K562 (cell line): ENCODE measurements at regions not wholly inside any gene's neighbourhood (a gene's known extent, or its start where the extent isn't known, plus 50 kb on each side); places are given as distances from the start of the nearest gene placed in this dataset.

ENCODE experiments used
- BCOR ChIP-seq: fragments of 450-650 bp; IDR thresholded peaks from 2 replicates; pipeline ENCODE4 v1.6.1; 2016
- CEBPB ChIP-seq: fragments of 450-650 bp; IDR thresholded peaks from 2 replicates; pipeline ENCODE4 v1.6.1; 2016; ENCODE audit warnings: missing genetic modification characterization, missing compliant biosample characterization
- E2F3 ChIP-seq: fragments of 250-450 bp; sonication (Bioruptor Pico); IDR thresholded peaks from 2 replicates; pipeline ENCODE4 v1.4.0; 2020; ENCODE audit warnings: mild to moderate bottlenecking
- ELF4 ChIP-seq: fragments of 450-650 bp; formaldehyde crosslinking; IDR thresholded peaks from 2 replicates; pipeline ENCODE4 v1.4.0; 2022; ENCODE audit warnings: missing genetic modification characterization
- EP400 ChIP-seq: fragments of 450-650 bp; IDR thresholded peaks from 2 replicates; pipeline ENCODE4 v1.6.1; 2017; ENCODE audit warnings: antibody characterized with exemption, mild to moderate bottlenecking, moderate library complexity
- ETV1 ChIP-seq: fragments of 450-650 bp; conservative IDR thresholded peaks from 2 replicates; pipeline ENCODE4 v1.6.1; 2016; ENCODE audit warnings: missing genetic modification characterization, control low read depth, low read depth, missing compliant biosample characterization
- GATA2 ChIP-seq: sonication (generic); formaldehyde crosslinking; IDR thresholded peaks from 2 replicates; pipeline ENCODE4 v1.4.0; 2020; ENCODE audit warnings: mild to moderate bottlenecking, missing genetic modification reagents
- HDAC1 ChIP-seq, 2 experiments: fragments of 450-650 bp; IDR thresholded peaks; 2 replicates each; pipeline ENCODE4 v1.6.1; 2016 to 2017; ENCODE audit warnings: inconsistent platforms in 1 of 2, mild to moderate bottlenecking in 1 of 2, moderate library complexity in 1 of 2
- HLTF ChIP-seq: fragments of 450-650 bp; IDR thresholded peaks from 2 replicates; pipeline ENCODE4 v1.6.1; 2016
- KDM5B ChIP-seq: fragments of 200-600 bp; sonication (generic); IDR thresholded peaks from 2 replicates; pipeline ENCODE4 v1.6.1; 2012; ENCODE audit warnings: low read depth, mild to moderate bottlenecking, moderate library complexity, low read length, control low read depth, inconsistent platforms; ENCODE audit not compliant: insufficient replicate concordance
- MCM3 ChIP-seq: fragments of 450-650 bp; IDR thresholded peaks from 2 replicates; pipeline ENCODE4 v1.6.1; 2016
- MTA1 ChIP-seq: fragments of 450-650 bp; IDR thresholded peaks from 2 replicates; pipeline ENCODE4 v1.6.1; 2017; ENCODE audit warnings: borderline replicate concordance
- MTA3 ChIP-seq: fragments of 450-650 bp; formaldehyde crosslinking; IDR thresholded peaks from 2 replicates; pipeline ENCODE4 v1.6.1; 2017; ENCODE audit warnings: mild to moderate bottlenecking, borderline replicate concordance
- PHF20 ChIP-seq: fragments of 450-650 bp; IDR thresholded peaks from 2 replicates; pipeline ENCODE4 v1.6.1; 2018; ENCODE audit not compliant: partially characterized antibody
- SIN3B ChIP-seq: fragments of 450-650 bp; IDR thresholded peaks from 2 replicates; pipeline ENCODE4 v1.6.1; 2017; ENCODE audit warnings: low read depth, mild to moderate bottlenecking, moderate library complexity
- TCF15 ChIP-seq: fragments of 250-450 bp; sonication (Bioruptor Pico); IDR thresholded peaks from 2 replicates; pipeline ENCODE4 v1.8.0; 2022; ENCODE audit warnings: moderate library complexity, mild to moderate bottlenecking, inconsistent platforms
- TOE1 ChIP-seq, 2 experiments: fragments of 450-650 bp in 1 of 2; sonication (generic) in 1 of 2; formaldehyde crosslinking in 1 of 2; IDR thresholded peaks; 2 replicates each; pipeline versions ENCODE4 v1.7.1 to v1.8.0; 2016 to 2022; ENCODE audit warnings: borderline replicate concordance in 2 of 2, mild to moderate bottlenecking in 2 of 2, antibody characterized with exemption in 1 of 2, inconsistent platforms in 1 of 2, low read depth in 1 of 2, missing genetic modification reagents in 1 of 2, moderate library complexity in 1 of 2
- ZBTB2 ChIP-seq: fragments of 450-650 bp; IDR thresholded peaks from 2 replicates; pipeline ENCODE4 v1.6.1; 2016; ENCODE audit warnings: antibody characterized with exemption
- ZBTB5 ChIP-seq: fragments of 450-650 bp; IDR thresholded peaks from 2 replicates; pipeline ENCODE4 v1.6.1; 2017; ENCODE audit warnings: antibody characterized with exemption
- ZFX ChIP-seq: sonication (generic); formaldehyde crosslinking; IDR thresholded peaks from 2 replicates; pipeline ENCODE4 v1.8.0; 2022; ENCODE audit warnings: mild to moderate bottlenecking, missing genetic modification reagents, moderate library complexity
- ZNF395 ChIP-seq: fragments of 200-800 bp; sonication (Bioruptor generic); IDR thresholded peaks from 2 replicates; pipeline ENCODE4 v1.6.1; 2017; ENCODE audit warnings: missing genetic modification characterization, missing compliant biosample characterization
- ZNF586 ChIP-seq: fragments of 450-650 bp; formaldehyde crosslinking; conservative IDR thresholded peaks from 2 replicates; pipeline ENCODE4 v1.4.0; 2020; ENCODE audit warnings: mild to moderate bottlenecking, moderate library complexity
- ZNF589 ChIP-seq: fragments of 200-800 bp; sonication (Bioruptor generic); IDR thresholded peaks from 2 replicates; pipeline ENCODE4 v1.6.1; 2016; ENCODE audit warnings: low read depth, missing genetic modification characterization, missing compliant biosample characterization
- ZNF778 ChIP-seq: fragments of 450-650 bp; formaldehyde crosslinking; IDR thresholded peaks from 2 replicates; pipeline ENCODE4 v1.4.0; 2020; ENCODE audit warnings: mild to moderate bottlenecking, moderate library complexity

- no peak for TF ChIP-seq ZNF395 (CRISPR knock-in tag)
- TF ChIP-seq TCF15 (CRISPR knock-in tag): no peak
- peak; percentile 68; the same call in 1 of the 2 replicates for TF ChIP-seq ZBTB2
- TF ChIP-seq ETV1 (tag): peak; percentile 76
- peak; percentile 12; the same call in 1 of the 2 replicates for TF ChIP-seq E2F3 (CRISPR knock-in tag)
- TF ChIP-seq EP400: peak; percentile 16; the same call in 1 of the 2 replicates
- no peak for TF ChIP-seq SIN3B
- TF ChIP-seq MCM3: peak; percentile 88; the same call in 1 of the 2 replicates
- no peak for TF ChIP-seq KDM5B
- TF ChIP-seq ZBTB5: peak; percentile 71; the same call in 1 of the 2 replicates
- TF ChIP-seq ZFX (CRISPR knock-in tag): 0 out of 2 replicates have a peak, but pooled peaks have one; percentile 18
- TF ChIP-seq ZNF778 (CRISPR knock-in tag): no peak
- no peak for TF ChIP-seq ZNF586 (CRISPR knock-in tag)
- TF ChIP-seq ELF4 (CRISPR knock-in tag): peak; percentile 97
- TF ChIP-seq PHF20: peak; percentile 21
- peak; percentile 66 for TF ChIP-seq GATA2 (CRISPR knock-in tag)
- peak; percentile 39; the same call in 1 of the 2 replicates for TF ChIP-seq MTA3
- peak; percentile 20 to 72; a peak in 2 of 4 replicates for TF ChIP-seq HDAC1 (IDR thresholded peaks at IDR 0.05)
- peak; percentile 50; the same call in 1 of the 2 replicates for TF ChIP-seq BCOR
- peak; percentile 73 for TF ChIP-seq MTA1
- peak; percentile 78 for TF ChIP-seq TOE1 (IDR thresholded peaks at IDR 0.05; ENCODE audit: borderline replicate concordance)
- TF ChIP-seq TOE1 (CRISPR knock-in tag; IDR thresholded peaks at IDR 0.05; ENCODE audit: borderline replicate concordance, low read depth): no peak
- TF ChIP-seq CEBPB (tag): no peak
- no peak for TF ChIP-seq ZNF589
- peak; percentile 94 for TF ChIP-seq HLTF
These were observed 157.3 kb upstream of the RUNX1 start (continued) for GRCh38 chr21:35206141-35207125.
